ENCODE measurements at regions not wholly inside any gene's neighbourhood (a gene's known extent, or its start where the extent isn't known, plus 50 kb on each side); places are given as distances from the start of the nearest gene placed in this dataset.

- DNase-seq (ENCODE audit: low spot score): no peak
- no peaks in the 10 kb centered on the region for H3K36me3 Mint-ChIP-seq (ENCODE audit: low read depth, unreplicated experiment)
- no peak for TF ChIP-seq CTCF (IDR thresholded peaks at IDR 0.05; ENCODE audit: unreplicated experiment)
- no peaks in the 10 kb centered on the region for H3K9me3 Mint-ChIP-seq (ENCODE audit: unreplicated experiment)
- H3K4me1 Mint-ChIP-seq (ENCODE audit: unreplicated experiment): peaks cover 4% of the 10 kb centered on the region
- no peak overlapping the region for H3K27ac Mint-ChIP-seq (ENCODE audit: unreplicated experiment)
- no peak overlapping the region for H3K4me3 Mint-ChIP-seq (ENCODE audit: unreplicated experiment)
- peaks cover 2% of the 10 kb centered on the region for H3K27me3 Mint-ChIP-seq (ENCODE audit: unreplicated experiment)
Measured at GRCh38 chr22:44599084-44599483, 101.1 kb upstream of the RTL6 start.

GRCh38 chr22:44597616-44598015, 99.6 kb upstream of the RTL6 start:
- Mint-ChIP-seq H3K4me3 (ENCODE audit: unreplicated experiment) (no peak overlapping the region), H3K4me1 (ENCODE audit: unreplicated experiment) (peaks cover 4% of the 10 kb centered on the region), H3K9me3 (ENCODE audit: unreplicated experiment) (no peaks in the 10 kb centered on the region), H3K36me3 (ENCODE audit: low read depth, unreplicated experiment) (no peaks in the 10 kb centered on the region), H3K27me3 (ENCODE audit: unreplicated experiment) (peaks cover 2% of the 10 kb centered on the region), H3K27ac (ENCODE audit: unreplicated experiment) (no peak overlapping the region)
- DNase-seq (ENCODE audit: low spot score): no peak
- TF ChIP-seq CTCF (IDR thresholded peaks at IDR 0.05; ENCODE audit: unreplicated experiment): no peak

- no peak for TF ChIP-seq CTCF (IDR thresholded peaks at IDR 0.05; ENCODE audit: unreplicated experiment)
Measured at GRCh38 chr22:44596396-44597125, 98.5 kb upstream of the RTL6 start.

GRCh38 chr22:44595841-44596341, 97.9 kb upstream of the RTL6 start:
- Mint-ChIP-seq H3K9me3 (ENCODE audit: unreplicated experiment) (no peaks in the 10 kb centered on the region), H3K36me3 (ENCODE audit: low read depth, unreplicated experiment) (no peaks in the 10 kb centered on the region), H3K27me3 (ENCODE audit: unreplicated experiment) (peaks cover 2% of the 10 kb centered on the region), H3K27ac (ENCODE audit: unreplicated experiment) (no peak overlapping the region), H3K4me3 (ENCODE audit: unreplicated experiment) (no peak overlapping the region), H3K4me1 (ENCODE audit: unreplicated experiment) (peaks cover 4% of the 10 kb centered on the region)
- DNase-seq (ENCODE audit: low spot score): no peak
- TF ChIP-seq CTCF (IDR thresholded peaks at IDR 0.05; ENCODE audit: unreplicated experiment): no peak

More at GRCh38 chr22:44596396-44597125, 98.5 kb upstream of the RTL6 start:
- DNase-seq (ENCODE audit: low spot score): no peak
- Mint-ChIP-seq H3K36me3 (ENCODE audit: low read depth, unreplicated experiment) (no peaks in the 10 kb centered on the region), H3K27ac (ENCODE audit: unreplicated experiment) (no peak overlapping the region), H3K27me3 (ENCODE audit: unreplicated experiment) (peaks cover 2% of the 10 kb centered on the region), H3K4me1 (ENCODE audit: unreplicated experiment) (peaks cover 4% of the 10 kb centered on the region), H3K9me3 (ENCODE audit: unreplicated experiment) (no peaks in the 10 kb centered on the region), H3K4me3 (ENCODE audit: unreplicated experiment) (no peak overlapping the region)

GRCh38 chr22:44594951-44595350, 96.9 kb upstream of the RTL6 start:
- Mint-ChIP-seq H3K27me3 (ENCODE audit: unreplicated experiment) (peaks cover 2% of the 10 kb centered on the region), H3K4me3 (ENCODE audit: unreplicated experiment) (no peak overlapping the region), H3K9me3 (ENCODE audit: unreplicated experiment) (no peaks in the 10 kb centered on the region), H3K36me3 (ENCODE audit: low read depth, unreplicated experiment) (no peaks in the 10 kb centered on the region), H3K4me1 (ENCODE audit: unreplicated experiment) (peaks cover 4% of the 10 kb centered on the region), H3K27ac (ENCODE audit: unreplicated experiment) (no peak overlapping the region)
- no peak for TF ChIP-seq CTCF (IDR thresholded peaks at IDR 0.05; ENCODE audit: unreplicated experiment)
- no peak for DNase-seq (ENCODE audit: low spot score)
